ENCODE measurements at regions not wholly inside any gene's neighbourhood (a gene's known extent, or its start where the extent isn't known, plus 50 kb on each side); places are given as distances from the start of the nearest gene placed in this dataset.

DNA sequence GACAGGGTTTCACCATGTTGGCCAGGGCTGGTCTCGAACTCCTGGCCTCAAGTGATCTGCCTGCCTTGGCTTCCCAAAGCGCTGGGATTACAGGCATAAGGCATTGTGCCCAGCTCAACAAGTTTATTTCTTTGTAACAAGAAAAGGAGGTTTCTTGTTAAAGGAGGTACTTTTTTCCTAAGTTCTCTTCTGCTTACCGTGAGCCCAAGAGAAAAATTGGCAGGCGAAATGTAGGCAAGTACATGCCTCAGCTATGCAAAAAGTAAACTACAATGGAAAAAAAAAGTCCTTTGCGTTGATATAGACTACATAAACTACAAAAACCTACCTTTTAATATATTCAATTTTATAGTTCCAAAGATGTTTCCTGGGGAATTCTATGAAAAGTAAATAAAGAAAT, 122.6 kb downstream of the DKK1 start:
- Histone ChIP-seq H3K4me3 (ENCODE audit: low read depth, low read length, poor library complexity, severe bottlenecking) (no peak overlapping the region), H3K27me3 (ENCODE audit: insufficient read depth, low read length) (no peaks in the 10 kb centered on the region), H3K9ac (ENCODE audit: low read length) (no peak overlapping the region), H3K4me2 (ENCODE audit: low read length) (no peak overlapping the region), H3K27ac (ENCODE audit: low read depth, low read length, poor library complexity, severe bottlenecking) (no peak overlapping the region), H2AFZ (ENCODE audit: low read length) (no peak overlapping the region), H3F3A (ENCODE audit: insufficient read depth, low read length) (no peaks in the 10 kb centered on the region), H3K4me1 (ENCODE audit: insufficient read depth, low read length, severe bottlenecking) (no peaks in the 10 kb centered on the region), H3K9me3 (ENCODE audit: low read length) (no peaks in the 10 kb centered on the region), H3K9me2 (ENCODE audit: low read depth, low read length) (no peaks in the 10 kb centered on the region), H3K79me2 (ENCODE audit: insufficient read depth, low read length) (no peaks in the 10 kb centered on the region), H3K36me3 (ENCODE audit: insufficient read depth, low read length) (no peaks in the 10 kb centered on the region), H4K20me1 (ENCODE audit: insufficient read depth, low read length) (no peaks in the 10 kb centered on the region)
- TF ChIP-seq CTCF (IDR thresholded peaks at IDR 0.05; ENCODE audit: low read length) (no peak), EZH2 (IDR thresholded peaks at IDR 0.05; ENCODE audit: borderline replicate concordance, low read length) (no peak)

GRCh38 chr10:52437205-52437646, 123.1 kb downstream of the DKK1 start:
- H3K4me2 ChIP-seq (ENCODE audit: low read length) = no peak overlapping the region
- H3K27me3 ChIP-seq (ENCODE audit: insufficient read depth, low read length) = no peaks in the 10 kb centered on the region
- no peak overlapping the region for H2AFZ ChIP-seq (ENCODE audit: low read length)
- H3K9me2 ChIP-seq (ENCODE audit: low read depth, low read length) = no peaks in the 10 kb centered on the region
- no peaks in the 10 kb centered on the region for H3K79me2 ChIP-seq (ENCODE audit: insufficient read depth, low read length)
- no peaks in the 10 kb centered on the region for H3K36me3 ChIP-seq (ENCODE audit: insufficient read depth, low read length)
- H3F3A ChIP-seq (ENCODE audit: insufficient read depth, low read length) = no peaks in the 10 kb centered on the region
- H3K4me3 ChIP-seq (ENCODE audit: low read depth, low read length, poor library complexity, severe bottlenecking) = no peak overlapping the region
- H3K4me1 ChIP-seq (ENCODE audit: insufficient read depth, low read length, severe bottlenecking) = no peaks in the 10 kb centered on the region
- no peaks in the 10 kb centered on the region for H3K9me3 ChIP-seq (ENCODE audit: low read length)
- no peaks in the 10 kb centered on the region for H4K20me1 ChIP-seq (ENCODE audit: insufficient read depth, low read length)
- H3K9ac ChIP-seq (ENCODE audit: low read length) = no peak overlapping the region
- no peak overlapping the region for H3K27ac ChIP-seq (ENCODE audit: low read depth, low read length, poor library complexity, severe bottlenecking)
- TF ChIP-seq CTCF (IDR thresholded peaks at IDR 0.05; ENCODE audit: low read length) (no peak), EZH2 (IDR thresholded peaks at IDR 0.05; ENCODE audit: borderline replicate concordance, low read length) (no peak)

- Histone ChIP-seq H3K9me3 (ENCODE audit: low read length) (no peaks in the 10 kb centered on the region), H3K9ac (ENCODE audit: low read length) (no peak overlapping the region), H3K27me3 (ENCODE audit: insufficient read depth, low read length) (no peaks in the 10 kb centered on the region), H3K4me1 (ENCODE audit: insufficient read depth, low read length, severe bottlenecking) (no peaks in the 10 kb centered on the region), H3K4me2 (ENCODE audit: low read length) (no peak overlapping the region), H3K9me2 (ENCODE audit: low read depth, low read length) (no peaks in the 10 kb centered on the region), H3K79me2 (ENCODE audit: insufficient read depth, low read length) (no peaks in the 10 kb centered on the region), H4K20me1 (ENCODE audit: insufficient read depth, low read length) (no peaks in the 10 kb centered on the region), H3F3A (ENCODE audit: insufficient read depth, low read length) (no peaks in the 10 kb centered on the region), H2AFZ (ENCODE audit: low read length) (no peak overlapping the region), H3K4me3 (ENCODE audit: low read depth, low read length, poor library complexity, severe bottlenecking) (no peak overlapping the region), H3K36me3 (ENCODE audit: insufficient read depth, low read length) (no peaks in the 10 kb centered on the region), H3K27ac (ENCODE audit: low read depth, low read length, poor library complexity, severe bottlenecking) (no peak overlapping the region)
- TF ChIP-seq CTCF (IDR thresholded peaks at IDR 0.05; ENCODE audit: low read length) (no peak), EZH2 (IDR thresholded peaks at IDR 0.05; ENCODE audit: borderline replicate concordance, low read length) (no peak)
These were observed 124.0 kb downstream of the DKK1 start for GRCh38 chr10:52438119-52438518.
